Right lobe of liver (tissue), 4 donors: ENCODE measurements at regions not wholly inside any gene's neighbourhood (a gene's known extent, or its start where the extent isn't known, plus 50 kb on each side); places are given as distances from the start of the nearest gene placed in this dataset.

Source experiments
- POLR2A ChIP-seq: fragments of 450-650 bp; IDR thresholded peaks from one replicate; pipeline ENCODE4 v1.6.1; 2017; ENCODE audit warnings: antibody characterized with exemption, mild to moderate bottlenecking
- TF ChIP-seq, protein P1 (sequence below), 4 donors: fragments of 200-600 bp in 3 of 4; fragments of 450-650 bp in 1 of 4; IDR thresholded peaks; one replicate each; pipeline versions ENCODE4 v1.5.1 to v1.8.0; 2016 to 2022; ENCODE audit warnings: antibody characterized with exemption in 4 of 4, mild to moderate bottlenecking in 2 of 4
- donor health status: DM: no; HTN: no; CAD: no.
- donor health status: DM: no; HTN: no; CAD: no.
- donor health status: DM: no; HTN: yes; CAD: no.

DNA sequence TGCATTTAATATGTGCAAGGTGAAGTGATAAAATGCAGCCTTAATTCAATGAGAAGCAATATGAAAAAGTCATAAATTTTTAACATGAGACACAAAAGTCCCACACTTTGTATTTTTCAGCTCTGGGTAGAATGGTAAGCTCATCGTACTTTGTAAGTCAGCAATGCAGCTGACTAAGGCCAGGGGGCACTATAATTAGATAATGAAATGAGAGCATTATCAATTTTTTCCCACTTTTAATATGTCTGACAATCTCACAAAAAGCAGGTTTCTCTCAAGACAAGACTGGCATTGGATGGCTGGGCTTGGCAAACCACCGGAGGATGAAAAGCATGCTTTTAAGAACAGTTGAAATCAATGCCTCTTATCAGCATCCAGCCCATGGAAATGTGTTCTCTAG lies 162.8 kb downstream of the FAM174A start:
- TF ChIP-seq POLR2A: no peak
- TF ChIP-seq, protein P1, sequence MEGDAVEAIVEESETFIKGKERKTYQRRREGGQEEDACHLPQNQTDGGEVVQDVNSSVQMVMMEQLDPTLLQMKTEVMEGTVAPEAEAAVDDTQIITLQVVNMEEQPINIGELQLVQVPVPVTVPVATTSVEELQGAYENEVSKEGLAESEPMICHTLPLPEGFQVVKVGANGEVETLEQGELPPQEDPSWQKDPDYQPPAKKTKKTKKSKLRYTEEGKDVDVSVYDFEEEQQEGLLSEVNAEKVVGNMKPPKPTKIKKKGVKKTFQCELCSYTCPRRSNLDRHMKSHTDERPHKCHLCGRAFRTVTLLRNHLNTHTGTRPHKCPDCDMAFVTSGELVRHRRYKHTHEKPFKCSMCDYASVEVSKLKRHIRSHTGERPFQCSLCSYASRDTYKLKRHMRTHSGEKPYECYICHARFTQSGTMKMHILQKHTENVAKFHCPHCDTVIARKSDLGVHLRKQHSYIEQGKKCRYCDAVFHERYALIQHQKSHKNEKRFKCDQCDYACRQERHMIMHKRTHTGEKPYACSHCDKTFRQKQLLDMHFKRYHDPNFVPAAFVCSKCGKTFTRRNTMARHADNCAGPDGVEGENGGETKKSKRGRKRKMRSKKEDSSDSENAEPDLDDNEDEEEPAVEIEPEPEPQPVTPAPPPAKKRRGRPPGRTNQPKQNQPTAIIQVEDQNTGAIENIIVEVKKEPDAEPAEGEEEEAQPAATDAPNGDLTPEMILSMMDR (IDR thresholded peaks at IDR 0.05): no peak
